ENCODE measurements at regions not wholly inside any gene's neighbourhood (a gene's known extent, or its start where the extent isn't known, plus 50 kb on each side); places are given as distances from the start of the nearest gene placed in this dataset.

DNA sequence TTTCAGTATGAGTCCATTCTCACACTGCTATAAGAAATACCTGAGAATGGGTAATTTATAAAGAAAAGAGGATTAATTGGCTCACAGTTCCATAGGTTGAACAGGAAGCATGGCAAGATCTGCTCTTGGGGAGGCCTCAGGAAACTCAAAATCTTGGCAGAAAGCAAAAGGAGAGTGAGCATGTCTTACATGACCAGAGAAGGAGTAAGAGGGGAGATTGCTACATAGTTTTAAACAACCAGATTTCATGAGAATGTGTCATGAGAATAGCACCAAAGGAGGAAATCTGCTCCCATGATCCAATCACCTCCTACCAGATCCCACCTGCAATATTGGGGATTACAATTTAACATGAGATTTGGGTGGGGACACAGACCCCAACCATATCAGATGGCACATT, 672.4 kb downstream of the HTR1B start:
- Histone ChIP-seq H3K27me3 (no peaks in the 10 kb centered on the region), H3K9me3 (no peaks in the 10 kb centered on the region), H3K36me3 (no peaks in the 10 kb centered on the region), H3K4me3 (no peak overlapping the region), H3K4me1 (peaks cover 0 to 3% (median 0%) of the 10 kb centered on the region in 4 donors), H3K27ac (peak overlapping the region in 2 of 4 donors; percentile 65 to 79)
- DNase-seq: no peak
- TF ChIP-seq, protein P1, sequence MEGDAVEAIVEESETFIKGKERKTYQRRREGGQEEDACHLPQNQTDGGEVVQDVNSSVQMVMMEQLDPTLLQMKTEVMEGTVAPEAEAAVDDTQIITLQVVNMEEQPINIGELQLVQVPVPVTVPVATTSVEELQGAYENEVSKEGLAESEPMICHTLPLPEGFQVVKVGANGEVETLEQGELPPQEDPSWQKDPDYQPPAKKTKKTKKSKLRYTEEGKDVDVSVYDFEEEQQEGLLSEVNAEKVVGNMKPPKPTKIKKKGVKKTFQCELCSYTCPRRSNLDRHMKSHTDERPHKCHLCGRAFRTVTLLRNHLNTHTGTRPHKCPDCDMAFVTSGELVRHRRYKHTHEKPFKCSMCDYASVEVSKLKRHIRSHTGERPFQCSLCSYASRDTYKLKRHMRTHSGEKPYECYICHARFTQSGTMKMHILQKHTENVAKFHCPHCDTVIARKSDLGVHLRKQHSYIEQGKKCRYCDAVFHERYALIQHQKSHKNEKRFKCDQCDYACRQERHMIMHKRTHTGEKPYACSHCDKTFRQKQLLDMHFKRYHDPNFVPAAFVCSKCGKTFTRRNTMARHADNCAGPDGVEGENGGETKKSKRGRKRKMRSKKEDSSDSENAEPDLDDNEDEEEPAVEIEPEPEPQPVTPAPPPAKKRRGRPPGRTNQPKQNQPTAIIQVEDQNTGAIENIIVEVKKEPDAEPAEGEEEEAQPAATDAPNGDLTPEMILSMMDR (IDR thresholded peaks at IDR 0.05): no peak
- TF ChIP-seq POLR2A (IDR thresholded peaks at IDR 0.05): no peak

DNA sequence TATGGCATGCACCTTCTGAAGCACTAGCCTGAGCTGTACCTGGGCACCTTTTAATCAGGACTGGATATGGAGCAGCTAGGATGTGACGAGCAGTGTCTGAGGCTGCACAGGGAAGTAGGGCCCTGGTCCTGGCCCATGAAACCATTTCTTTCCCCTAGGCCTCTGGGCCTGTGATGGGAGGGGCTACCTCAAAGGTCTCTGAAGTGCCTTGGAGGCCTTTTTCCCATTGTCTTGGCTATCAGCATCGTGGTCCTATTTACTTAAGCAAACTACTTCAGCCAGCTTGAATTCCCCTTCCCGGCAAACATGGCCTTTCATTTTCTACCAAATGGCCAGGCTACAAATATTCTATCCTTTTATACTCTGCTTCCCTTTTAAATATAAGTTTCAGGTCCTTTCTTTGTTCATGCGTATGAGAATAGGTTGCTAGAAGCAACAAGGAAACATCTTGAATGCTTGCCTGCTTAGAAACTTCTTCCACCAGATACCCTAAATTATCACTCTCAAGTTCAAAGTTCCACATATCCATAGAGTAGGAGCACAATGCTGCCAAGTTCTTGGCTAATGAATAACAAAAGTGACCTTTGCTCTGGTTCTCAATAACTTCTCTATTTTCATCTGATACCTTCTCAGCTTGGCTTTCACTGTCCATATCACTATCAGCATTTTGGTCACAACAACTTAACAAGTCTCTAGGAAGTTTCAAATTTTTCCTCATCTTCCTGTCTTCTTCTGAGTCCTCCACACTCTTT, 673.1 kb downstream of the HTR1B start:
- TF ChIP-seq, protein P1 (IDR thresholded peaks at IDR 0.05): no peak
- no peak for TF ChIP-seq POLR2A (IDR thresholded peaks at IDR 0.05)
- Histone ChIP-seq H3K36me3 (no peaks in the 10 kb centered on the region), H3K4me3 (no peak overlapping the region), H3K27me3 (no peaks in the 10 kb centered on the region), H3K4me1 (peaks cover 0 to 3% (median 0%) of the 10 kb centered on the region in 4 donors), H3K9me3 (no peaks in the 10 kb centered on the region), H3K27ac (peak overlapping the region in 3 of 4 donors; percentile 21 to 79 (median 65))
- DNase-seq: peak in 1 of 3 donors; percentile 51

DNA sequence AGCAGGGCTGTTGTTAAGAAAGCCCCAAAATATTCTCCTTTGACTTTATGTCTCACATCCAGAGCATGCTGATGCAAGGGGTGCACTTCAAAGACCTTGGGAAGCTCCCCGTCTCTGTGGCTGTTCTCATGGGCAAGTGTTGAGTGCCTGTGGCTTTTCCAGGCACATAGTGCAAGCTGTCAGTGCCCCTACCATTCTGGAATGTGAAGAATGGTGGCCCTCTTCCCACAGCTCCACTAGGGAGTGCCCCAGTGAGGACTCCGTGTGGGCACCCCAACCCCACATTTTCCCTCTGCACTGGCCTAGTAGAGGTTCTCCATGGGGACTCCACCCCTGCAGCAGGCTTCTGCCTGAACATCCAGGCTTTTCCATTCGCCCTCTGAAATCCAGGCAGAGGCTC, 673.7 kb downstream of the HTR1B start:
- H3K36me3 ChIP-seq: no peaks in the 10 kb centered on the region
- no peak overlapping the region for H3K4me3 ChIP-seq
- H3K9me3 ChIP-seq: no peaks in the 10 kb centered on the region
- H3K4me1 ChIP-seq: peaks cover 0 to 3% (median 0%) of the 10 kb centered on the region in 4 donors
- TF ChIP-seq, protein P1 (IDR thresholded peaks at IDR 0.05): no peak
- TF ChIP-seq POLR2A (IDR thresholded peaks at IDR 0.05): no peak
- H3K27me3 ChIP-seq: no peaks in the 10 kb centered on the region
- no peak for DNase-seq
- peak overlapping the region in 3 of 4 donors; percentile 21 to 79 (median 65) for H3K27ac ChIP-seq

DNA sequence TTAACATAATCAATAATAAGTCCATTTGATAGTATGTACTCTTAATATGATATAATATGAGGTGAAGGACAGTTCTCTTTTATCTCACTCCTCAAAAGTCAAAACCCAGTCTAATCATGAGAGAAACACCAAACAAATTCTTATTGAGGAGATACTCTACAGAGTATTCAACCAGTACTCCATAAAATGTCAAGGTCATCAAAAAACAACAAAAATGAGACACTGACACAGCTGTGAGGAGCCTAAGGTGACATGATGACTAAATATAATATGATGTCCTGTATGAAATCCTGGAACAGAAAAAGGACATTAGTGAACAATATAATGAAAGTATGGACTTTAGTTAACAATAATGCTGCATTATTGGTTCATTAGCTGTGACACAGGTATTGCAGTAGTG, 675.1 kb downstream of the HTR1B start:
- no peaks in the 10 kb centered on the region for H3K36me3 ChIP-seq
- H3K4me3 ChIP-seq: no peak overlapping the region
- H3K27ac ChIP-seq: no peak overlapping the region
- H3K4me1 ChIP-seq: peaks cover 0 to 3% (median 0%) of the 10 kb centered on the region in 4 donors
- no peaks in the 10 kb centered on the region for H3K27me3 ChIP-seq
- no peak for DNase-seq
- TF ChIP-seq, protein P1 (IDR thresholded peaks at IDR 0.05): no peak
- no peak for TF ChIP-seq POLR2A (IDR thresholded peaks at IDR 0.05)
- no peaks in the 10 kb centered on the region for H3K9me3 ChIP-seq

DNA sequence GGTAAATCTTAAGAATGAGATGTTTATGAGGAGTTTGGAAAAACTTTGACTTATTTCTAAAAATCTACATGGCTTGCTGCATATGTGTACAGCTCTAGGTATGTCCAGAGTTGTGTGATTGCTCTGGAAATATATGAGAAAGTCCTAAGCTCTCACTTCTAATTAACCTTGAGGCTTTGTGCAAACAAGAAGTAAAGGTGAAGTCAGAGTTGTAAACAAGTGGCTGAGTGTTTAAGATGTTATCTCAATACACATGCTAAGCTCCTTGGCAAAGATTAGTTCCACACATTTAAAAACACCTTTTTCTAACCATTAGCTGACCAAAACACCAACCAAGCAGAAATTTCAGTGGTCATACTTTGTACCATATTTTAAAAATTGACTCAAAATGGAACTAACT, 684.2 kb downstream of the HTR1B start:
- Histone ChIP-seq H3K36me3 (no peaks in the 10 kb centered on the region), H3K4me3 (no peak overlapping the region), H3K9me3 (no peaks in the 10 kb centered on the region), H3K27me3 (no peaks in the 10 kb centered on the region), H3K27ac (no peak overlapping the region), H3K4me1 (peaks cover 0 to 10% (median 0%) of the 10 kb centered on the region in 4 donors)
- TF ChIP-seq, protein P1 (IDR thresholded peaks at IDR 0.05): no peak
- TF ChIP-seq POLR2A (IDR thresholded peaks at IDR 0.05): no peak
- no peak for DNase-seq

Data from Peyer's patch (tissue), 4 donors.